ENCODE measurements at regions not wholly inside any gene's neighbourhood (a gene's known extent, or its start where the extent isn't known, plus 50 kb on each side); places are given as distances from the start of the nearest gene placed in this dataset.

DNA sequence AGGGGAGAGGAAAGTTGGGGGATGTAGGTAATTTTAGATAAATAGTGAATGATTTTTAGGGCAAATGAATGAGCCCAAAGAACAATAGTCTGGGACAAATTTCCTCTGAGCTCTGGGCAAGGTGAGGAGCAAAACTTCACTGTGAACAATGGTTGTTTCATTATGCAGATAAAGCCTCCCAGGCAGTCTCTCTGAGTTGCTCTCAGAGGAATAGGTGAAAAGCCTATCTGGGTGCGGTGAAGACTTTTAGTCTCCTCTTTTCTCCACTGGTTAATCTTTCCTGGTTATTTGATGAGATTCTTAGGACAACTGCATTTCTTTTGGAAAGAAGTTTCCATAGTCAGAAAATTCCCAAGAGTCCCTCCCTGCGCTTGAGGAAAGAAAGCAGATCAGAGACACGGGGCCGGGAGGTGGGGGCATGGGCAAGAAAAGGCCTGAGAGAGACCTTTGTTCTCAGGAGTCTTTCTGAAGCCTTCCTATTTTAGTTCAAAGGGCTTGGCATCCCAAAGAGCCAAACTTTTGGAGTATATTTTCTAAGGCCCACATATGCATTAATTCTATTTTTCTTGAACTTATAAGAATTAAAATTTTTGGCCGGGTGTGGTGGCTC is 353.6 kb upstream of the SLCO3A1 start:
- TF ChIP-seq, protein P1, sequence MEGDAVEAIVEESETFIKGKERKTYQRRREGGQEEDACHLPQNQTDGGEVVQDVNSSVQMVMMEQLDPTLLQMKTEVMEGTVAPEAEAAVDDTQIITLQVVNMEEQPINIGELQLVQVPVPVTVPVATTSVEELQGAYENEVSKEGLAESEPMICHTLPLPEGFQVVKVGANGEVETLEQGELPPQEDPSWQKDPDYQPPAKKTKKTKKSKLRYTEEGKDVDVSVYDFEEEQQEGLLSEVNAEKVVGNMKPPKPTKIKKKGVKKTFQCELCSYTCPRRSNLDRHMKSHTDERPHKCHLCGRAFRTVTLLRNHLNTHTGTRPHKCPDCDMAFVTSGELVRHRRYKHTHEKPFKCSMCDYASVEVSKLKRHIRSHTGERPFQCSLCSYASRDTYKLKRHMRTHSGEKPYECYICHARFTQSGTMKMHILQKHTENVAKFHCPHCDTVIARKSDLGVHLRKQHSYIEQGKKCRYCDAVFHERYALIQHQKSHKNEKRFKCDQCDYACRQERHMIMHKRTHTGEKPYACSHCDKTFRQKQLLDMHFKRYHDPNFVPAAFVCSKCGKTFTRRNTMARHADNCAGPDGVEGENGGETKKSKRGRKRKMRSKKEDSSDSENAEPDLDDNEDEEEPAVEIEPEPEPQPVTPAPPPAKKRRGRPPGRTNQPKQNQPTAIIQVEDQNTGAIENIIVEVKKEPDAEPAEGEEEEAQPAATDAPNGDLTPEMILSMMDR (IDR thresholded peaks at IDR 0.05) = no peak
- TF ChIP-seq POLR2A (IDR thresholded peaks at IDR 0.05) = no peak
- no peak for TF ChIP-seq POLR2AphosphoS5 (IDR thresholded peaks at IDR 0.05; ENCODE audit: insufficient read depth in 1 of 2, low read depth in 1 of 2)
